Memory B cell (primary cell): ENCODE measurements at regions not wholly inside any gene's neighbourhood (a gene's known extent, or its start where the extent isn't known, plus 50 kb on each side); places are given as distances from the start of the nearest gene placed in this dataset.
"Not testable (repeated sequence)": the region's sequence is repeated elsewhere in the genome, so short reads cannot be mapped to it uniquely, and the experiment has no call there.

ENCODE experiments used
- ATAC-seq: fragments of 150-1000 bp; cut with Tn5 transposase; 2 replicates; pipeline ENCODE4 v1.10.0; 2021; ENCODE audit warnings: low read depth, mild to moderate bottlenecking, moderate library complexity
- DNase-seq, 2 donors: peaks; one replicate each; pipeline ENCODE4 v3.0.0; 2022; ENCODE audit warnings: low spot score in 2 of 2
- H3K27ac Mint-ChIP-seq: one replicate; pipeline ENCODE4 v1.8.0; 2022; ENCODE audit warnings: mild to moderate bottlenecking, moderate library complexity, mixed read lengths
- H3K27me3 Mint-ChIP-seq: one replicate; pipeline ENCODE4 v1.8.0; 2022; ENCODE audit warnings: mixed read lengths
- H3K36me3 Mint-ChIP-seq: one replicate; pipeline ENCODE4 v1.8.0; 2022; ENCODE audit warnings: mild to moderate bottlenecking, mixed read lengths
- H3K4me1 Mint-ChIP-seq: one replicate; pipeline ENCODE4 v1.8.0; 2022; ENCODE audit warnings: mixed read lengths
- H3K4me3 Mint-ChIP-seq: one replicate; pipeline ENCODE4 v1.8.0; 2022; ENCODE audit warnings: mild to moderate bottlenecking, moderate library complexity, mixed read lengths
- H3K9me3 Mint-ChIP-seq: one replicate; pipeline ENCODE4 v1.8.0; 2022; ENCODE audit warnings: mixed read lengths

GRCh38 chr5:42300496-42300895, 122.7 kb upstream of the GHR start:
- ATAC-seq: no peak
- Mint-ChIP-seq H3K36me3 (no peaks in the 10 kb centered on the region), H3K9me3 (peaks cover 2% of the 10 kb centered on the region)

GRCh38 chr5:42301349-42301748, 121.9 kb upstream of the GHR start:
- no peak for ATAC-seq
- H3K4me3 Mint-ChIP-seq: no peak overlapping the region
- no peaks in the 10 kb centered on the region for H3K27me3 Mint-ChIP-seq
- H3K9me3 Mint-ChIP-seq: peaks cover 2% of the 10 kb centered on the region
- no peak for DNase-seq
- no peaks in the 10 kb centered on the region for H3K36me3 Mint-ChIP-seq
- no peak overlapping the region for H3K27ac Mint-ChIP-seq
- no peaks in the 10 kb centered on the region for H3K4me1 Mint-ChIP-seq

More at GRCh38 chr5:42300496-42300895, 122.7 kb upstream of the GHR start:
- no peak for DNase-seq
- H3K27ac Mint-ChIP-seq: no peak overlapping the region
- H3K4me3 Mint-ChIP-seq: no peak overlapping the region
- H3K27me3 Mint-ChIP-seq: no peaks in the 10 kb centered on the region
- no peaks in the 10 kb centered on the region for H3K4me1 Mint-ChIP-seq

- Mint-ChIP-seq H3K27ac (no peak overlapping the region), H3K36me3 (no peaks in the 10 kb centered on the region), H3K27me3 (no peaks in the 10 kb centered on the region)
Measured at GRCh38 chr5:42302186-42302585, 121.1 kb upstream of the GHR start.

GRCh38 chr5:42306287-42306686, 117.0 kb upstream of the GHR start:
- Mint-ChIP-seq H3K4me1 (no peaks in the 10 kb centered on the region), H3K36me3 (no peaks in the 10 kb centered on the region), H3K4me3 (no peak overlapping the region), H3K27ac (no peak overlapping the region), H3K9me3 (no peaks in the 10 kb centered on the region), H3K27me3 (no peaks in the 10 kb centered on the region)
- ATAC-seq (no peak), DNase-seq (no peak)

More at GRCh38 chr5:42302186-42302585, 121.1 kb upstream of the GHR start:
- Mint-ChIP-seq H3K4me3 (no peak overlapping the region), H3K9me3 (peaks cover 2% of the 10 kb centered on the region), H3K4me1 (no peaks in the 10 kb centered on the region)
- no peak for DNase-seq
- no peak for ATAC-seq

GRCh38 chr5:42309865-42310264, 113.4 kb upstream of the GHR start:
- Mint-ChIP-seq H3K27ac (no peak overlapping the region), H3K4me3 (no peak overlapping the region), H3K4me1 (no peaks in the 10 kb centered on the region), H3K9me3 (no peaks in the 10 kb centered on the region), H3K27me3 (no peaks in the 10 kb centered on the region), H3K36me3 (no peaks in the 10 kb centered on the region)
- no peak for ATAC-seq
- no peak for DNase-seq

- Mint-ChIP-seq H3K4me3 (no peak overlapping the region), H3K4me1 (no peaks in the 10 kb centered on the region), H3K36me3 (no peaks in the 10 kb centered on the region), H3K27ac (no peak overlapping the region), H3K9me3 (peaks cover 11% of the 10 kb centered on the region), H3K27me3 (no peaks in the 10 kb centered on the region)
- ATAC-seq: no peak
- DNase-seq: no peak
Measured at GRCh38 chr5:42315214-42315613, 108.0 kb upstream of the GHR start.

GRCh38 chr5:42317575-42317974, 105.7 kb upstream of the GHR start:
- no peaks in the 10 kb centered on the region for H3K4me1 Mint-ChIP-seq
- H3K27me3 Mint-ChIP-seq: peaks cover 2% of the 10 kb centered on the region
- H3K27ac Mint-ChIP-seq: no peak overlapping the region
- H3K36me3 Mint-ChIP-seq: no peaks in the 10 kb centered on the region
- ATAC-seq (no peak), DNase-seq (no peak)
- no peak overlapping the region for H3K4me3 Mint-ChIP-seq
- H3K9me3 Mint-ChIP-seq: peaks cover 11% of the 10 kb centered on the region

GRCh38 chr5:42319546-42319945, 103.7 kb upstream of the GHR start:
- peaks cover 13% of the 10 kb centered on the region for H3K9me3 Mint-ChIP-seq
- H3K36me3 Mint-ChIP-seq, H3K27me3 Mint-ChIP-seq, H3K4me1 Mint-ChIP-seq, H3K4me3 Mint-ChIP-seq, DNase-seq, ATAC-seq, H3K27ac Mint-ChIP-seq: not testable (repeated sequence)

- Mint-ChIP-seq H3K9me3 (peaks cover 13% of the 10 kb centered on the region), H3K27ac (no peak overlapping the region), H3K4me1 (no peaks in the 10 kb centered on the region), H3K4me3 (no peak overlapping the region), H3K36me3 (no peaks in the 10 kb centered on the region), H3K27me3 (peaks cover 2% of the 10 kb centered on the region)
- DNase-seq (no peak), ATAC-seq (no peak)
Measured at GRCh38 chr5:42321785-42322184, 101.5 kb upstream of the GHR start.

- DNase-seq (no peak), ATAC-seq (no peak)
- H3K27ac Mint-ChIP-seq: no peak overlapping the region
- H3K9me3 Mint-ChIP-seq: peaks cover 17% of the 10 kb centered on the region
- no peak overlapping the region for H3K4me3 Mint-ChIP-seq
- H3K36me3 Mint-ChIP-seq: no peaks in the 10 kb centered on the region
- H3K4me1 Mint-ChIP-seq: no peaks in the 10 kb centered on the region
- H3K27me3 Mint-ChIP-seq: no peaks in the 10 kb centered on the region
Measured at GRCh38 chr5:42337143-42337542, 86.1 kb upstream of the GHR start.

GRCh38 chr5:42337607-42338006, 85.6 kb upstream of the GHR start:
- Mint-ChIP-seq H3K9me3 (peaks cover 13% of the 10 kb centered on the region), H3K27ac (no peak overlapping the region), H3K27me3 (no peaks in the 10 kb centered on the region), H3K4me3 (no peak overlapping the region), H3K36me3 (no peaks in the 10 kb centered on the region), H3K4me1 (no peaks in the 10 kb centered on the region)
- no peak for DNase-seq
- ATAC-seq: no peak

GRCh38 chr5:42338136-42338535, 85.1 kb upstream of the GHR start:
- DNase-seq (no peak), ATAC-seq (no peak)
- Mint-ChIP-seq H3K4me1 (no peaks in the 10 kb centered on the region), H3K36me3 (no peaks in the 10 kb centered on the region), H3K27me3 (no peaks in the 10 kb centered on the region), H3K27ac (no peak overlapping the region), H3K9me3 (peaks cover 11% of the 10 kb centered on the region), H3K4me3 (no peak overlapping the region)

GRCh38 chr5:42349163-42349562, 74.1 kb upstream of the GHR start:
- H3K36me3 Mint-ChIP-seq: no peaks in the 10 kb centered on the region
- DNase-seq (no peak), ATAC-seq (no peak)
- no peaks in the 10 kb centered on the region for H3K4me1 Mint-ChIP-seq
- H3K27me3 Mint-ChIP-seq: peaks cover 2% of the 10 kb centered on the region
- H3K9me3 Mint-ChIP-seq: peaks cover 10% of the 10 kb centered on the region
- no peak overlapping the region for H3K27ac Mint-ChIP-seq
- no peak overlapping the region for H3K4me3 Mint-ChIP-seq

GRCh38 chr5:42351956-42352355, 71.3 kb upstream of the GHR start:
- Mint-ChIP-seq H3K4me3 (no peak overlapping the region), H3K36me3 (no peaks in the 10 kb centered on the region), H3K9me3 (peaks cover 10% of the 10 kb centered on the region), H3K27me3 (peaks cover 2% of the 10 kb centered on the region), H3K4me1 (no peaks in the 10 kb centered on the region), H3K27ac (no peak overlapping the region)
- no peak for DNase-seq
- no peak for ATAC-seq

- H3K36me3 Mint-ChIP-seq: no peaks in the 10 kb centered on the region
- no peak overlapping the region for H3K4me3 Mint-ChIP-seq
- H3K4me1 Mint-ChIP-seq: no peaks in the 10 kb centered on the region
- no peaks in the 10 kb centered on the region for H3K27me3 Mint-ChIP-seq
- peaks cover 4% of the 10 kb centered on the region for H3K9me3 Mint-ChIP-seq
- no peak overlapping the region for H3K27ac Mint-ChIP-seq
- DNase-seq (no peak), ATAC-seq (no peak)
Measured at GRCh38 chr5:42360056-42360455, 63.2 kb upstream of the GHR start.
